ENCODE measurements at regions not wholly inside any gene's neighbourhood (a gene's known extent, or its start where the extent isn't known, plus 50 kb on each side); places are given as distances from the start of the nearest gene placed in this dataset.

DNA sequence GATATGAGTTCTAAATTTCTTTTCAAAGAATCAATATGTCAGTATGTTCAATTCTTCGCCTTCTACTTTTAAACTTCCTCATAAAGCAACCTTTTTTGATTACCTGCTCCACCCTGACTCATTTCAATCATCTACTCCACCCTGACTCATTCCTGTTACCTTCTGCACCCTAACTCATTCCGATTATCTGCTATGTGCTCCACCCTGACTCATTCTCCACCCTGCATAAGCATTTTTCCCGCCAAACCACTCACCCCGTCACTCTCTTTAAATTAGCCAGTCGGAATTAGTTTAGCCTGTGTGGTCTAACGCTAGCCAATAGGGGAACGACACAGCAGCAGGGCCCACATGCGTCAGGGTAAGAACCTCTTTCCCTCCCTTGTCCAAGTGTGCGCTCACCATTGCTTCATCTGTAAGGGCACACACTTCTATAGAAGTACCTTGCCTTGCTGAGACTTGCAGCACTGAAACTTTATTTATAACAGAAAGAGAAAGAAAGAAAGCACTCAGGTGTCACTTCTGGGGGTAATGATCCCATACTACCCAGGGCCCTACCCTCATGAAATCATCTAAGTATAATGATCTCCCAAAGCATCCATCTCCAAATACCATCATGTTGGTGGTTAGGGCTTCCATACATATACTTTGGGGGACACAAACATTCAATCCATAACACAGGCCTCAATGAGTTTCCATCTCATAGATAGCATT, 875.2 kb downstream of the RAPGEF2 start:
- no peak overlapping the region for H3K4me3 ChIP-seq
- no peak for ATAC-seq
- H3K27me3 ChIP-seq = no peaks in the 10 kb centered on the region
- intact Hi-C loops (cut with DNase I) = no loop called here
- H3K9me3 ChIP-seq = peaks cover 0 to 8% (median 0%) of the 10 kb centered on the region in 11 donors
- no peaks in the 10 kb centered on the region for H3K36me3 ChIP-seq
- 86 to 88% methylated on average over 9 of the region's 9 CpGs for WGBS, 2 donors
- H3K27ac ChIP-seq = no peak overlapping the region
- no peak for DNase-seq
- TF ChIP-seq, protein P1, sequence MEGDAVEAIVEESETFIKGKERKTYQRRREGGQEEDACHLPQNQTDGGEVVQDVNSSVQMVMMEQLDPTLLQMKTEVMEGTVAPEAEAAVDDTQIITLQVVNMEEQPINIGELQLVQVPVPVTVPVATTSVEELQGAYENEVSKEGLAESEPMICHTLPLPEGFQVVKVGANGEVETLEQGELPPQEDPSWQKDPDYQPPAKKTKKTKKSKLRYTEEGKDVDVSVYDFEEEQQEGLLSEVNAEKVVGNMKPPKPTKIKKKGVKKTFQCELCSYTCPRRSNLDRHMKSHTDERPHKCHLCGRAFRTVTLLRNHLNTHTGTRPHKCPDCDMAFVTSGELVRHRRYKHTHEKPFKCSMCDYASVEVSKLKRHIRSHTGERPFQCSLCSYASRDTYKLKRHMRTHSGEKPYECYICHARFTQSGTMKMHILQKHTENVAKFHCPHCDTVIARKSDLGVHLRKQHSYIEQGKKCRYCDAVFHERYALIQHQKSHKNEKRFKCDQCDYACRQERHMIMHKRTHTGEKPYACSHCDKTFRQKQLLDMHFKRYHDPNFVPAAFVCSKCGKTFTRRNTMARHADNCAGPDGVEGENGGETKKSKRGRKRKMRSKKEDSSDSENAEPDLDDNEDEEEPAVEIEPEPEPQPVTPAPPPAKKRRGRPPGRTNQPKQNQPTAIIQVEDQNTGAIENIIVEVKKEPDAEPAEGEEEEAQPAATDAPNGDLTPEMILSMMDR (IDR thresholded peaks at IDR 0.05) = no peak
- no peaks in the 10 kb centered on the region for H3K4me1 ChIP-seq

DNA sequence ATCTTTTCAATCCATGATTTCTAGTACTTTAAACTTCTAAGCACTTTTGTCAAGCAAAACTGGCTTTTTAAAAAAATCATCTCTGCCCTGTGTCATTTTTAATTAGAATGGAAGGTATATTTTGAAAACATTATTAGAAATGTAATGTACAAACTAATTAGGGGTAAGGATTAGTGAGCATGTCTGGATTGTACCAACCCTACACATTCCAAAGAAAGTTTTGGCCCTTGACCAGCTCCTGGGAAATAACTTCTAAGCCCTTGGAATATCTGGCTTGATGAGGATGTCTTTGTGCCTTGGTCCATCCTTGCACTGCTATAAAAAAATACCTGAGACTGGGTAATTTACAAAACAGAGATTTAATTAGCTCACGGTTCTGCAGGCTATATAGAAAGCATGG, 876.5 kb downstream of the RAPGEF2 start:
- Histone ChIP-seq H3K27me3 (no peaks in the 10 kb centered on the region), H3K27ac (no peak overlapping the region), H3K36me3 (no peaks in the 10 kb centered on the region), H3K9me3 (peaks cover 0 to 5% (median 0%) of the 10 kb centered on the region in 11 donors), H3K4me3 (no peak overlapping the region), H3K4me1 (no peaks in the 10 kb centered on the region)
- 86 to 88% methylated on average over 1 of the region's 1 CpG for WGBS, 2 donors
- intact Hi-C loops (cut with DNase I) = no loop called here
- DNase-seq (no peak), ATAC-seq (no peak)
- TF ChIP-seq, protein P1 (IDR thresholded peaks at IDR 0.05) = no peak

DNA sequence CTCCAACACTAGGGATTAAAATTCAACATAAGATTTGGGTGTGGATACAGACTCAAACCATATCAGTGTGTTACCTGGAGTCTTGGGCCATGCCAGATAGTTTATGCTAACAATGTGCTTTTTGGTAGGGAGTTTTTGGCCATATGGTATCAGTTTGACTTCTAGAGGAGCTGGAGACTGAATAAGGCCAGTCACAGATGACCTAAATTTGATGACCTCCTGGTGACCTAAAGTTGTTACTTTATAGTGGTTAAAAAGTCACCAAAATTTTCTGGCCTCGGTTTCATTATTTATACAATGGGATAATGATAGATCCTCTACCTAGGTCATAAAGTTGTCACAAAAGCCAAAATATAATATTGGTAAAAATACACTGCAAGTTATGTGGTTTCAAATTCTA, 877.1 kb downstream of the RAPGEF2 start:
- Histone ChIP-seq H3K36me3 (no peaks in the 10 kb centered on the region), H3K4me3 (no peak overlapping the region), H3K27ac (no peak overlapping the region), H3K27me3 (no peaks in the 10 kb centered on the region), H3K4me1 (no peaks in the 10 kb centered on the region), H3K9me3 (peaks cover 0 to 5% (median 0%) of the 10 kb centered on the region in 11 donors)
- ATAC-seq (no peak), DNase-seq (no peak)
- intact Hi-C loops (cut with DNase I) = no loop called here
- TF ChIP-seq, protein P1 (IDR thresholded peaks at IDR 0.05) = no peak
- 84 to 91% methylated on average over 1 of the region's 1 CpG for WGBS, 2 donors

DNA sequence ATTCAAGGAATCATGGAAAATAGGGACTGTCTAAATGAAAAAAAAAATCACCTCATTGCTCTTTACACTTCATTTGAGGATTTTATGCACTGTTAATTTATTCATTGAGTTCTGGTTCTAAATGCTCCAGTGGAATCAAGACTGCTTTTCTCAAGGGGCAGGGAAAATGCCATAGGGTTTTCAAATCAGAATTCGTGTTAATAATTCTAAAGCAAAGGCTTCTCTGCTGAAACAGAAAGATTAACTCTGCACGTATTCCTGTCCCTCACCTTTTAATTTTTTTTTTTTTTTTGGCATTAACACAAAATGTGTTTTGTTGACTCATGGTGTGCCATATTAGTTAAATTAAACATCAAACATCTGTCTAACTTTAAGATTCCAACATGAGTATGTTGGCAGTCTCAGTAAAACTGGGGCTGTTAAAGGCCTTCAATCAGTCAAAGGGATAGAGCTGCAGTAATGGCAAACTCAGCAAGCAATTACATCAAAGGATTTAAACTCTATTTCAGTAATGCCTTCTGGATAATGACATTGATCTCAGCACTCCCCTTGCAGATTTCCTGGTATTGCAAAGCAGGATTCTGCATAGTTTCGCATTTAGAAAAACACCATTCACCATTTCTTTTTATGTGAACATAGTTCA, 878.1 kb downstream of the RAPGEF2 start:
- Histone ChIP-seq H3K4me1 (no peaks in the 10 kb centered on the region), H3K4me3 (no peak overlapping the region), H3K36me3 (no peaks in the 10 kb centered on the region), H3K9me3 (peaks cover 0 to 2% (median 0%) of the 10 kb centered on the region in 11 donors), H3K27ac (no peak overlapping the region), H3K27me3 (no peaks in the 10 kb centered on the region)
- DNase-seq = no peak
- 74 to 81% methylated on average over 3 of the region's 3 CpGs for WGBS, 2 donors
- no peak for ATAC-seq
- intact Hi-C loops (cut with DNase I) = no loop called here
- TF ChIP-seq, protein P1 (IDR thresholded peaks at IDR 0.05) = no peak
